HEK293T (cell line): ENCODE measurements at regions not wholly inside any gene's neighbourhood (a gene's known extent, or its start where the extent isn't known, plus 50 kb on each side); places are given as distances from the start of the nearest gene placed in this dataset.
"Not testable (repeated sequence)": the region's sequence is repeated elsewhere in the genome, so short reads cannot be mapped to it uniquely, and the experiment has no call there.

Experiments used
- CTCF ChIA-PET: fragments of 350-600 bp; formaldehyde crosslinking; extraction: SDS; loops from one replicate; lab custom pipeline; 2021; ENCODE audit warnings: antibody characterized with exemption, inconsistent platforms; lab: Yijun Ruan, JAX
- POLR2A ChIA-PET: fragments of 350-600 bp; formaldehyde crosslinking; extraction: SDS; loops from one replicate; lab custom pipeline; 2020; ENCODE audit warnings: antibody characterized with exemption, inconsistent platforms; lab: Yijun Ruan, JAX
- DNase-seq: peaks from one replicate; pipeline ENCODE4 v3.0.0; 2012; ENCODE audit warnings: mixed read lengths; ENCODE audit errors: extremely low spot score
- ARNT ChIP-seq: fragments of 450-650 bp; IDR thresholded peaks from 2 replicates; pipeline ENCODE4 v1.6.1; 2017; ENCODE audit warnings: mild to moderate bottlenecking
- BHLHE40 ChIP-seq: fragments of 450-650 bp; IDR thresholded peaks from 2 replicates; pipeline ENCODE4 v1.6.1; 2016; ENCODE audit warnings: mild to moderate bottlenecking, moderate library complexity, borderline replicate concordance
- CTBP1 ChIP-seq: fragments of 450-650 bp; IDR thresholded peaks from 2 replicates; pipeline ENCODE4 v1.6.1; 2016; ENCODE audit warnings: borderline replicate concordance
- ELF4 ChIP-seq: fragments of 450-650 bp; IDR thresholded peaks from 2 replicates; pipeline ENCODE4 v1.6.1; 2017; ENCODE audit warnings: antibody characterized with exemption
- FOXA1 ChIP-seq: fragments of 450-650 bp; IDR thresholded peaks from 2 replicates; pipeline ENCODE4 v1.6.1; 2016; ENCODE audit warnings: mild to moderate bottlenecking
- FOXK2 ChIP-seq: fragments of 450-650 bp; IDR thresholded peaks from 2 replicates; pipeline ENCODE4 v1.6.1; 2016; ENCODE audit warnings: mild to moderate bottlenecking
- FOXM1 ChIP-seq: fragments of 450-650 bp; IDR thresholded peaks from 2 replicates; pipeline ENCODE4 v1.6.1; 2017; ENCODE audit warnings: mild to moderate bottlenecking, borderline replicate concordance
- HDGF ChIP-seq: fragments of 450-650 bp; IDR thresholded peaks from 2 replicates; pipeline ENCODE4 v1.6.1; 2017; ENCODE audit warnings: antibody characterized with exemption, borderline replicate concordance
- L3MBTL2 ChIP-seq: fragments of 450-650 bp; conservative IDR thresholded peaks from 2 replicates; pipeline ENCODE4 v1.6.1; 2016; ENCODE audit warnings: mild to moderate bottlenecking
- LEF1 ChIP-seq: fragments of 450-650 bp; IDR thresholded peaks from 2 replicates; pipeline ENCODE4 v1.6.1; 2017; ENCODE audit warnings: mild to moderate bottlenecking, borderline replicate concordance
- NFRKB ChIP-seq: fragments of 450-650 bp; IDR thresholded peaks from 2 replicates; pipeline ENCODE4 v1.6.1; 2016; ENCODE audit warnings: mild to moderate bottlenecking, moderate library complexity
- PKNOX1 ChIP-seq: fragments of 450-650 bp; IDR thresholded peaks from 2 replicates; pipeline ENCODE4 v1.6.1; 2016
- SP1 ChIP-seq: fragments of 450-650 bp; IDR thresholded peaks from 2 replicates; pipeline ENCODE4 v1.6.1; 2017
- SUZ12 ChIP-seq: fragments of 450-650 bp; IDR thresholded peaks from 2 replicates; pipeline ENCODE4 v1.6.1; 2016; ENCODE audit warnings: mild to moderate bottlenecking
- TARDBP ChIP-seq: fragments of 450-650 bp; IDR thresholded peaks from 2 replicates; pipeline ENCODE4 v1.6.1; 2016
- ZNF384 ChIP-seq: fragments of 450-650 bp; IDR thresholded peaks from 2 replicates; pipeline ENCODE4 v1.6.1; 2016

GRCh38 chr1:238927899-238928298 is 458.5 kb upstream of the CHRM3 start:
- CTCF ChIA-PET: no interaction called here
- TF ChIP-seq ZNF384 (no peak), LEF1 (no peak), FOXK2 (no peak), ELF4 (no peak), BHLHE40 (no peak), SUZ12 (no peak), FOXM1 (no peak), NFRKB (no peak), SP1 (no peak), CTBP1 (no peak), TARDBP (no peak), FOXA1 (no peak), HDGF (no peak), ARNT (no peak)
- POLR2A ChIA-PET: no interaction called here
- DNase-seq: no peak

- no peak for DNase-seq
- TF ChIP-seq FOXK2: no peak
- TF ChIP-seq SP1: no peak
- TF ChIP-seq FOXA1: no peak
- TF ChIP-seq PKNOX1: no peak
- TF ChIP-seq BHLHE40: no peak
- TF ChIP-seq CTBP1: no peak
- TF ChIP-seq FOXM1: no peak
- TF ChIP-seq L3MBTL2: no peak
- no peak for TF ChIP-seq SUZ12
- no peak for TF ChIP-seq NFRKB
- ChIA-PET CTCF (no interaction called here), POLR2A (no interaction called here)
Observed at GRCh38 chr1:238916828-238917227, 469.5 kb upstream of the CHRM3 start.

GRCh38 chr1:238914346-238914745 is 472.0 kb upstream of the CHRM3 start:
- POLR2A ChIA-PET: no interaction called here
- TF ChIP-seq FOXA1 (no peak), L3MBTL2 (no peak), FOXK2 (no peak), SUZ12 (no peak), NFRKB (no peak), ELF4 (no peak), FOXM1 (no peak)
- CTCF ChIA-PET: no interaction called here
- DNase-seq: no peak

- TF ChIP-seq PKNOX1 (no peak), CTBP1 (0 out of 2 replicates have a peak, but pooled peaks have one; percentile 6)
- no peak for DNase-seq
- POLR2A ChIA-PET: no interaction called here
- CTCF ChIA-PET: no interaction called here
Observed at GRCh38 chr1:238913210-238913609, 473.2 kb upstream of the CHRM3 start.

- TF ChIP-seq SP1 (no peak), FOXM1 (no peak), NFRKB (no peak), PKNOX1 (no peak), FOXA1 (no peak), ARNT (no peak), FOXK2 (no peak), L3MBTL2 (no peak), CTBP1 (no peak), HDGF (no peak), ZNF384 (no peak), ELF4 (no peak)
- POLR2A ChIA-PET: no interaction called here
- DNase-seq: no peak
- CTCF ChIA-PET: no interaction called here
Observed at GRCh38 chr1:238912148-238912547, 474.2 kb upstream of the CHRM3 start.

GRCh38 chr1:238902752-238903151 is 483.6 kb upstream of the CHRM3 start:
- CTCF ChIA-PET, DNase-seq, POLR2A ChIA-PET: not testable (repeated sequence)

- no peak for TF ChIP-seq HDGF
- TF ChIP-seq CTBP1: no peak
- no peak for TF ChIP-seq LEF1
- no peak for TF ChIP-seq ARNT
- no peak for TF ChIP-seq NFRKB
- no peak for TF ChIP-seq BHLHE40
- TF ChIP-seq SUZ12: no peak
- no peak for TF ChIP-seq ZNF384
- CTCF ChIA-PET: no interaction called here
- DNase-seq: no peak
- POLR2A ChIA-PET: no interaction called here
Observed at GRCh38 chr1:238900334-238900865, 486.0 kb upstream of the CHRM3 start.
